SH-SY5Y (cell line): ENCODE measurements at regions not wholly inside any gene's neighbourhood (a gene's known extent, or its start where the extent isn't known, plus 50 kb on each side); places are given as distances from the start of the nearest gene placed in this dataset.

Experiments used
- GATA2 ChIP-seq: IDR thresholded peaks from 2 replicates; pipeline ENCODE4 v1.6.1; 2011; ENCODE audit warnings: mild to moderate bottlenecking, low read depth, low read length
- GATA3 ChIP-seq: IDR thresholded peaks from 2 replicates; pipeline ENCODE4 v1.6.1; 2011; ENCODE audit warnings: low read depth, mild to moderate bottlenecking, low read length, moderate library complexity

DNA sequence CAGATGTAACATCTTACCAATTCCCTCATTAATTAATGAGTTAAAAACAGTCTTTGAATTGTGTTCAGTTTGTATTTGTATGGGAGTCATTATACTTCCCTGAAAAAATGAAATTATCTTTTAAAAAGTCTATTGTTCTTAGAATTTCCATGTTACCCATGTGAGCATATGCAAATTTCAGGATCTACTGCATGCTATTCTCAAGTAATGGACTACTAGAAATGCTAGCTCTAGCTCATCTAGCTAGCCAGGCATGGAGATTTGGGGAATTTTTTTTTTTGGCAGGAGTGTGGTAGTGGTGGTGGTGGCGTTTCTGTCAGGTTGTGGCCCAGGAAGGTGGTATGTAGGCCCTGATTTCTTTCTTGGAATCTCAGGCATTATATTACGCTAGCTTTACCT lies 218.4 kb downstream of the AEBP2 start:
- TF ChIP-seq GATA3: no peak
- no peak for TF ChIP-seq GATA2
